HFFc6 (cell line): ENCODE measurements at regions not wholly inside any gene's neighbourhood (a gene's known extent, or its start where the extent isn't known, plus 50 kb on each side); places are given as distances from the start of the nearest gene placed in this dataset.

Source experiments
- DNase-seq: peaks from one replicate; pipeline ENCODE4 v3.0.0-alpha.2; 2018
- H3K27ac Mint-ChIP-seq: 2 replicates; pipeline ENCODE4 v1.8.0; 2020; ENCODE audit warnings: mild to moderate bottlenecking, mixed read lengths
- H3K27me3 Mint-ChIP-seq: 2 replicates; pipeline ENCODE4 v1.8.0; 2021; ENCODE audit warnings: mild to moderate bottlenecking, moderate library complexity, mixed read lengths; ENCODE audit not compliant: insufficient read depth
- H3K36me3 Mint-ChIP-seq: 2 replicates; pipeline ENCODE4 v1.8.0; 2021; ENCODE audit warnings: low read depth, mixed read lengths
- H3K4me1 Mint-ChIP-seq: 2 replicates; pipeline ENCODE4 v1.8.0; 2020; ENCODE audit warnings: low read depth, mixed read lengths
- H3K4me3 Mint-ChIP-seq: 2 replicates; pipeline ENCODE4 v1.8.0; 2020; ENCODE audit warnings: mild to moderate bottlenecking, moderate library complexity, mixed read lengths
- H3K9me3 Mint-ChIP-seq: 2 replicates; pipeline ENCODE4 v1.8.0; 2020; ENCODE audit warnings: mild to moderate bottlenecking, mixed read lengths
- CTCF ChIP-seq: fragments of 200-600 bp; sonication (generic); IDR thresholded peaks from 2 replicates; pipeline ENCODE4 v1.5.0; 2021; ENCODE audit warnings: antibody characterized with exemption, mild to moderate bottlenecking

- peaks cover 7% of the 10 kb centered on the region for H3K27me3 Mint-ChIP-seq
- DNase-seq, result no peak
- TF ChIP-seq CTCF, result no peak
- H3K36me3 Mint-ChIP-seq, result no peaks in the 10 kb centered on the region
- H3K9me3 Mint-ChIP-seq, result no peaks in the 10 kb centered on the region
- no peaks in the 10 kb centered on the region for H3K4me1 Mint-ChIP-seq
- no peak overlapping the region for H3K4me3 Mint-ChIP-seq
- no peak overlapping the region for H3K27ac Mint-ChIP-seq
Measured at GRCh38 chr11:79578116-79578515, 137.3 kb upstream of the TENM4 start.

- Mint-ChIP-seq H3K36me3 (no peaks in the 10 kb centered on the region), H3K27ac (no peak overlapping the region), H3K27me3 (peaks cover 7% of the 10 kb centered on the region), H3K4me3 (no peak overlapping the region), H3K9me3 (no peaks in the 10 kb centered on the region), H3K4me1 (no peaks in the 10 kb centered on the region)
- TF ChIP-seq CTCF, result no peak
- no peak for DNase-seq
Measured at GRCh38 chr11:79575701-79576100, 134.9 kb upstream of the TENM4 start.

- no peaks in the 10 kb centered on the region for H3K36me3 Mint-ChIP-seq
- no peak for DNase-seq
- no peaks in the 10 kb centered on the region for H3K9me3 Mint-ChIP-seq
- no peaks in the 10 kb centered on the region for H3K4me1 Mint-ChIP-seq
- H3K4me3 Mint-ChIP-seq, result no peak overlapping the region
- no peak overlapping the region for H3K27ac Mint-ChIP-seq
- no peak for TF ChIP-seq CTCF
- peaks cover 5% of the 10 kb centered on the region for H3K27me3 Mint-ChIP-seq
Measured at GRCh38 chr11:79570104-79570503, 129.3 kb upstream of the TENM4 start.

GRCh38 chr11:79564288-79564925, 123.6 kb upstream of the TENM4 start:
- Mint-ChIP-seq H3K9me3 (no peaks in the 10 kb centered on the region), H3K27me3 (peaks cover 4% of the 10 kb centered on the region), H3K4me3 (no peak overlapping the region), H3K27ac (no peak overlapping the region), H3K4me1 (no peaks in the 10 kb centered on the region), H3K36me3 (no peaks in the 10 kb centered on the region)
- DNase-seq, result no peak
- TF ChIP-seq CTCF, result no peak

GRCh38 chr11:79561496-79561895, 120.7 kb upstream of the TENM4 start:
- H3K9me3 Mint-ChIP-seq, result no peaks in the 10 kb centered on the region
- peaks cover 1% of the 10 kb centered on the region; the same call in 1 of the 2 replicates for H3K27me3 Mint-ChIP-seq
- H3K4me1 Mint-ChIP-seq, result no peaks in the 10 kb centered on the region
- H3K4me3 Mint-ChIP-seq, result no peak overlapping the region
- no peak for DNase-seq
- TF ChIP-seq CTCF, result no peak
- no peak overlapping the region for H3K27ac Mint-ChIP-seq
- no peaks in the 10 kb centered on the region for H3K36me3 Mint-ChIP-seq

GRCh38 chr11:79550809-79551208, 110.0 kb upstream of the TENM4 start:
- no peak for TF ChIP-seq CTCF
- peaks cover 6% of the 10 kb centered on the region; the same call in 1 of the 2 replicates for H3K27me3 Mint-ChIP-seq
- no peak for DNase-seq
- H3K36me3 Mint-ChIP-seq, result no peaks in the 10 kb centered on the region
- no peaks in the 10 kb centered on the region for H3K9me3 Mint-ChIP-seq
- no peak overlapping the region for H3K4me3 Mint-ChIP-seq
- no peaks in the 10 kb centered on the region for H3K4me1 Mint-ChIP-seq
- no peak overlapping the region for H3K27ac Mint-ChIP-seq
